CD1c-positive myeloid dendritic cell (primary cell): ENCODE measurements at regions not wholly inside any gene's neighbourhood (a gene's known extent, or its start where the extent isn't known, plus 50 kb on each side); places are given as distances from the start of the nearest gene placed in this dataset.
A peak's percentile ranks its signal among the peaks of the same experiment; 100 is the strongest.

Experiments used
- DNase-seq: peaks from one replicate; pipeline ENCODE4 v3.0.0-alpha.2; 2016; ENCODE audit errors: extremely low spot score

GRCh38 chr9:76557674-76558225 lies 98.8 kb downstream of the GCNT1 start:
- no peak for DNase-seq

- DNase-seq: no peak
These were observed 99.5 kb downstream of the GCNT1 start for GRCh38 chr9:76558465-76558864.

- DNase-seq: peak; percentile 64
These were observed 100.3 kb downstream of the GCNT1 start for GRCh38 chr9:76559286-76559685.

- DNase-seq: no peak
These were observed 101.5 kb downstream of the GCNT1 start for GRCh38 chr9:76560481-76560922.

GRCh38 chr9:76561050-76561713 lies 102.2 kb downstream of the GCNT1 start:
- no peak for DNase-seq
